Natural killer cell treated with Interleukin-12 subunit alpha and Interleukin-12 subunit beta and Interleukin-15 and Interleukin-18, amount 100 ng/mL, for 72 hours (primary cell): ENCODE measurements at regions not wholly inside any gene's neighbourhood (a gene's known extent, or its start where the extent isn't known, plus 50 kb on each side); places are given as distances from the start of the nearest gene placed in this dataset.

Experiments
- ATAC-seq, 2 donors: fragments of 150-1000 bp; cut with Tn5 transposase in 1 of 2; sonication (Bioruptor Pico), chemical (Tn5 transposase) in 1 of 2; 2 replicates each; pipeline ENCODE4 v1.10.0; 2021
- DNase-seq: peaks from one replicate; pipeline ENCODE4 v3.0.0; 2022; ENCODE audit warnings: low spot score
- H3K27ac Mint-ChIP-seq, 2 donors: 1 replicate in 1 of 2; 2 replicates in 1 of 2; pipeline ENCODE4 v1.8.0; 2022; ENCODE audit warnings: mixed read lengths in 2 of 2, mild to moderate bottlenecking in 1 of 2, moderate library complexity in 1 of 2
- H3K27me3 Mint-ChIP-seq, 2 donors: 1 replicate in 1 of 2; 2 replicates in 1 of 2; pipeline ENCODE4 v1.8.0; 2022; ENCODE audit warnings: mixed read lengths in 2 of 2
- H3K36me3 Mint-ChIP-seq: one replicate; pipeline ENCODE4 v1.8.0; 2022; ENCODE audit warnings: mixed read lengths
- H3K4me1 Mint-ChIP-seq, 2 donors: 1 replicate in 1 of 2; 2 replicates in 1 of 2; pipeline ENCODE4 v1.8.0; 2022; ENCODE audit warnings: low read depth in 2 of 2, mixed read lengths in 2 of 2, mild to moderate bottlenecking in 1 of 2
- H3K4me3 Mint-ChIP-seq: one replicate; pipeline ENCODE4 v1.8.0; 2022; ENCODE audit warnings: mixed read lengths
- H3K9me3 Mint-ChIP-seq: 2 replicates; pipeline ENCODE4 v1.8.0; 2022; ENCODE audit warnings: mixed read lengths

- Mint-ChIP-seq H3K4me1 (no peaks in the 10 kb centered on the region), H3K9me3 (no peaks in the 10 kb centered on the region), H3K36me3 (no peaks in the 10 kb centered on the region), H3K27me3 (peaks cover 2 to 14% of the 10 kb centered on the region in 2 donors), H3K4me3 (no peak overlapping the region), H3K27ac (no peak overlapping the region)
- ATAC-seq, result no peak
- DNase-seq, result no peak
Observed at GRCh38 chr17:5837055-5837491, 233.1 kb upstream of the WSCD1 start.

- no peaks in the 10 kb centered on the region for H3K36me3 Mint-ChIP-seq
- peaks cover 0 to 6% of the 10 kb centered on the region in 2 donors for H3K27me3 Mint-ChIP-seq
- no peaks in the 10 kb centered on the region for H3K9me3 Mint-ChIP-seq
- H3K4me1 Mint-ChIP-seq, result no peaks in the 10 kb centered on the region
- H3K4me3 Mint-ChIP-seq, result no peak overlapping the region
- no peak for DNase-seq
- H3K27ac Mint-ChIP-seq, result no peak overlapping the region
- no peak for ATAC-seq
Observed at GRCh38 chr17:5838661-5839300, 231.4 kb upstream of the WSCD1 start.

GRCh38 chr17:5840811-5841446 is 229.2 kb upstream of the WSCD1 start:
- no peaks in the 10 kb centered on the region for H3K4me1 Mint-ChIP-seq
- no peak for ATAC-seq
- H3K27me3 Mint-ChIP-seq, result peaks cover 0 to 2% of the 10 kb centered on the region in 2 donors
- no peak overlapping the region for H3K4me3 Mint-ChIP-seq
- no peak for DNase-seq
- H3K9me3 Mint-ChIP-seq, result no peaks in the 10 kb centered on the region
- no peaks in the 10 kb centered on the region for H3K36me3 Mint-ChIP-seq
- no peak overlapping the region for H3K27ac Mint-ChIP-seq

- no peaks in the 10 kb centered on the region for H3K36me3 Mint-ChIP-seq
- ATAC-seq, result no peak
- peak overlapping the region in 1 of 2 donors; percentile 44 for H3K27ac Mint-ChIP-seq
- H3K4me1 Mint-ChIP-seq, result no peaks in the 10 kb centered on the region
- no peaks in the 10 kb centered on the region for H3K9me3 Mint-ChIP-seq
- no peak overlapping the region for H3K4me3 Mint-ChIP-seq
- no peak for DNase-seq
- peaks cover 4 to 12% of the 10 kb centered on the region in 2 donors for H3K27me3 Mint-ChIP-seq
Observed at GRCh38 chr17:5841862-5842261, 228.3 kb upstream of the WSCD1 start.

DNA sequence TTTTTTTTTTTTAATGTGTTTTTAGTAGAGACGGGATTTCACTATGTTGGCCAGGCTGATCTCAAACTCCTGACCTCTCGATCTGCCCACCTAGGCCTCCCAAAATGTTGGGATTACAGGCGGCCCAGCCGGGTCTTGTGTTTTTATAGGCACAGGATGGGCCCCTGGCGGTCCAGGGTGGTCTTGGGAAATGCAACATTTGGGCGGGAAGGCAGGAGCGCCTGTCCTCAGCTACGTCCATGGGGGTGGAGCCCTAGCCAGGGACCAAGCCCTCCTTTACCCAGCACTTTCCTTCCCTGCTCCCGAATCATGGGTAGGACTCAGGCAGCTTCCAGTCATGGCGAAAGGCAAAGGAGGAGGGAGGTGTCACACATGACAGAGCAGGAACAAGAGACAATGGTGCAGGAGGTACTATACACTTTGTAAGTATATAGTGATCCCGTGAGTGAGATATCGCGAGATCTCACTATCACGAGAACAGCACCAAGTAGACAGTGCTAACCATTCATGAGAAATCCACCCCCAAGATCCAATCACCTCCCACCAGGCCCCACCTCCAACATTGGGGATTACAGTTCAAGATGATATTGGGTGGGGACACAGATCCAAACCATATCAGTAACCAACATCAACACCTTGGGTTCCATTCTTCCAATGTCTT is 226.7 kb upstream of the WSCD1 start:
- H3K27me3 Mint-ChIP-seq, result peaks cover 6 to 18% of the 10 kb centered on the region in 2 donors
- H3K36me3 Mint-ChIP-seq, result no peaks in the 10 kb centered on the region
- DNase-seq (no peak), ATAC-seq (no peak)
- H3K9me3 Mint-ChIP-seq, result no peaks in the 10 kb centered on the region
- H3K4me3 Mint-ChIP-seq, result no peak overlapping the region
- H3K4me1 Mint-ChIP-seq, result no peaks in the 10 kb centered on the region
- H3K27ac Mint-ChIP-seq, result no peak overlapping the region

DNA sequence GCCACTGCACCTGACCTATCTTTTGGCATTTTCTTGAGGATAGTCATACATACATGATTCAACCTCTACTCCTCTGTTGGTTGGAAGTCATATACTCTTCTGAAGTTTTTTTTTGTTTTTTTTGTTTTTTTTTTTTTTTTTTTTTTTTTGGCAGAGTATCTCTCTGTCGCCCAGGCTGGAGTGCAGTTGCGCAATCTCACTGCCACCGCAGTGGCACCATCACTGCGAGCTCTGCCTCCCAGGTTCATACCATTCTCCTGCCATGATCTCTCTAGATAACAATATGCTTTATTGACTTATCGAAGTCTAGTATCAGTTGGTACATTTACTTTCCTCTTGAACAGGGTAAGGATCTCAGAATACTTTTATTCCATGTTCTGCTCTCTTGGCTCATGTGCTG is 224.2 kb upstream of the WSCD1 start:
- Mint-ChIP-seq H3K4me1 (no peaks in the 10 kb centered on the region), H3K27ac (no peak overlapping the region), H3K36me3 (no peaks in the 10 kb centered on the region), H3K4me3 (no peak overlapping the region), H3K27me3 (peaks cover 8 to 18% of the 10 kb centered on the region in 2 donors), H3K9me3 (no peaks in the 10 kb centered on the region)
- ATAC-seq (no peak), DNase-seq (no peak)

- no peaks in the 10 kb centered on the region for H3K36me3 Mint-ChIP-seq
- no peaks in the 10 kb centered on the region for H3K4me1 Mint-ChIP-seq
- H3K4me3 Mint-ChIP-seq, result no peak overlapping the region
- H3K9me3 Mint-ChIP-seq, result no peaks in the 10 kb centered on the region
- H3K27ac Mint-ChIP-seq, result no peak overlapping the region
- ATAC-seq (no peak), DNase-seq (no peak)
- H3K27me3 Mint-ChIP-seq, result peaks cover 5 to 12% of the 10 kb centered on the region in 2 donors
Observed at GRCh38 chr17:5854871-5855554, 215.2 kb upstream of the WSCD1 start.

DNA sequence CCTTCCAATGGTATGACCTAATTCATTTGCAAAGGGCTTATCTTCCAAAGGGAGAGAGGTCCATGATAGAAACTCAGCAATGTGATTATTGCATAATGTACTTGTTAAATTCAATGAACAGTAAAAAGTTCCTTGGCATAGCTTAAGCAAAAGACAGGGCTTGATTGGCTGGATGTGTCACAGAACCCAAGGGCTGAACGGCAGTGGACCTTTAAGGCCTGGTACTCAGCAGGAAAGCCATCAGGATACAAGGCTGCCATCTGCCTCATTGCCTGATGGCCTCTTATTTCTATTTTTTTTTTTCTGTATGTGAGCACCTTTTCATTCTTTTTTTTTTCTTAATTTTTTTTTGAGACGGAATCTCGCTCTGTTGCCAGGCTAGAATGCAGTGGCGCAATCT is 208.9 kb upstream of the WSCD1 start:
- Mint-ChIP-seq H3K27me3 (peaks cover 9 to 11% of the 10 kb centered on the region in 2 donors), H3K27ac (no peak overlapping the region), H3K4me3 (no peak overlapping the region), H3K4me1 (no peaks in the 10 kb centered on the region), H3K36me3 (no peaks in the 10 kb centered on the region), H3K9me3 (no peaks in the 10 kb centered on the region)
- ATAC-seq (no peak), DNase-seq (no peak)

DNA sequence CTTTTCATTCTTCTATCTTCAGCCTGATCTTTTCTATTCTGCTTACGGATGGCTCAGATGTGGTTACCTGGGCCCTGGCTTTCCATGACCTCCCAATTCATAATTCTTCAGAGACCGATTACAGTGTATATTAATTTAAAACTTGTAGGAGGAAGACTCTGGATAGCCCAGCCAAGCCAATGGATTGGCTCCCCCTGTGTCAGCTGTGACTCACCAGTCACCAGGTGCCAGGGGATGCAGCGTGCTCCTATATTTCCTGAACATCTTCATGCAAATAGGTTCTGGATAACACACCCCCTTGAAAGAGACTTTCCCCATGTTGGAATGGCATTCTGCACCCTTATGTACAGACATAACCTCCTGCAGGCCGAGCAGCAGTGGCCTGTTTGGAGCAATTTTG is 208.3 kb upstream of the WSCD1 start:
- peaks cover 10 to 11% of the 10 kb centered on the region in 2 donors for H3K27me3 Mint-ChIP-seq
- H3K4me1 Mint-ChIP-seq, result no peaks in the 10 kb centered on the region
- no peak overlapping the region for H3K27ac Mint-ChIP-seq
- no peaks in the 10 kb centered on the region for H3K9me3 Mint-ChIP-seq
- DNase-seq, result no peak
- no peaks in the 10 kb centered on the region for H3K36me3 Mint-ChIP-seq
- no peak for ATAC-seq
- H3K4me3 Mint-ChIP-seq, result no peak overlapping the region

GRCh38 chr17:5862395-5862794 is 207.8 kb upstream of the WSCD1 start:
- DNase-seq (no peak), ATAC-seq (no peak)
- H3K36me3 Mint-ChIP-seq, result no peaks in the 10 kb centered on the region
- no peak overlapping the region for H3K27ac Mint-ChIP-seq
- no peak overlapping the region for H3K4me3 Mint-ChIP-seq
- H3K27me3 Mint-ChIP-seq, result peaks cover 13% of the 10 kb centered on the region in 2 donors
- no peaks in the 10 kb centered on the region for H3K9me3 Mint-ChIP-seq
- H3K4me1 Mint-ChIP-seq, result no peaks in the 10 kb centered on the region

DNA sequence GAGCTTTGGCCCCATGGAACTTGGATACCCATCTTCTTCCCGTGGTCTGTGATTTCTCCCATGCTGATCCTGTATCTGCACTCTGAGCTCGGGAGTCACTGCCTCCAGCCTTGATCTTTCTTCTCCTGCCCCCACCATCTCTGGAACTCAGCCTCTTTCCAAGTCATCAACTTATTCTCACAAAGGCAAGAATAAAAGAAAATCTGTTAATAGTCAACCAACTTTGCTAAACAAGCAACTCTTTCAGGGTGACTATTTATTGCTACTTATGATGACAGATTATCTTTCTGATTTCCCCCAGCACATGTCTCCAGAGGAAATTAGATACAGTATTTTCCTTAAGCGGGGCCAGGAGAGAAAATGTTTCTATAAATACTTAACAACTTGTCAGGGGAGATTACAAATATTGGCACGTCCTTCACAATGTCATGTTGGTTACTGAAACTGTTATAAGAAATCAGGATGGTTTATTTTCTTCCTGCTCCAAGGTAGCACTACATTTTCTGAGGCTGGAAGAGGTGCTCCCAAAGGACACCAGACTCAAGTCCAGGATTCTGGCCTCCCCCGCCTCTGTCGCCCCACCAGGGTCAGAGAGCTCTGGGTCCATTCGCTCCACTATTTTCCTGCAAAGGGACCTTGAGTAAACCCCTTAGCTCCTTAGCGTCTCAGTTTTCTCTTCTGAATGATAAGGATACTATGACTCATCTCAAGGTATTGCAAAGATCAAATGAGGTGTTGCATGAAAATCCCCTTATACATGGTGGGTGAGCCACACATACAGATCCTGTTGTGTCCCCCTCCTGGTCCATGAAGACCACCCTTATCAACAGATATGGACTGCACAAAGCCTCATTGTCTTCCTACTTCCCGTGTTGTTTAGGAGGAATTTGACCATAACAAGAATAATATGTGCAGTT is 205.2 kb upstream of the WSCD1 start:
- Mint-ChIP-seq H3K27me3 (peaks cover 9 to 13% of the 10 kb centered on the region in 2 donors), H3K9me3 (no peaks in the 10 kb centered on the region), H3K27ac (no peak overlapping the region), H3K36me3 (no peaks in the 10 kb centered on the region), H3K4me3 (no peak overlapping the region), H3K4me1 (no peaks in the 10 kb centered on the region)
- DNase-seq, result no peak
- ATAC-seq, result no peak

GRCh38 chr17:5866978-5867377 is 203.2 kb upstream of the WSCD1 start:
- no peak for DNase-seq
- Mint-ChIP-seq H3K36me3 (no peaks in the 10 kb centered on the region), H3K9me3 (no peaks in the 10 kb centered on the region), H3K27me3 (peaks cover 9 to 12% of the 10 kb centered on the region in 2 donors), H3K27ac (no peak overlapping the region), H3K4me3 (no peak overlapping the region), H3K4me1 (no peaks in the 10 kb centered on the region)
- no peak for ATAC-seq

GRCh38 chr17:5869041-5869745 is 201.0 kb upstream of the WSCD1 start:
- ATAC-seq (no peak), DNase-seq (no peak)
- H3K27ac Mint-ChIP-seq, result no peak overlapping the region
- H3K9me3 Mint-ChIP-seq, result no peaks in the 10 kb centered on the region
- H3K27me3 Mint-ChIP-seq, result peaks cover 12 to 23% of the 10 kb centered on the region in 2 donors
- no peaks in the 10 kb centered on the region for H3K36me3 Mint-ChIP-seq
- H3K4me3 Mint-ChIP-seq, result no peak overlapping the region
- H3K4me1 Mint-ChIP-seq, result no peaks in the 10 kb centered on the region
